ENCODE measurements at regions not wholly inside any gene's neighbourhood (a gene's known extent, or its start where the extent isn't known, plus 50 kb on each side); places are given as distances from the start of the nearest gene placed in this dataset.

DNA sequence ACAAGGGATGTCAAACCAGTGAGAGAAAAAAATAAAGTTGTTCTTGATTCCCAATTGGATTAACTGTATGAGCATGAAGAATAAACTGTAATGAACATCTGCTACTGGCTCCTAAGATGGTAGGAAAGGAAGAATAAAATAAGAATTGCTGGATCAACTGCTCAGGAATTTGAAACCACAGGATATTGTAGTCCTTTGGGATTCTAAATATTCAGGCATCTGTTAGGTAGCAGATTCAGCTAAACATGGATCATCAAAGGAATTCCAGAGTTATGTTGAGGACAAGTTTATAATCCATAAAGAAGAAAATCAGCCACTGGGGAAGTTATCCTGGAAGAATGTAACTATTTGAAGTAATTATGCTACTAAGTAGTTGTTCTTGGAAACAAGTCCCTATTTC, 65.8 kb downstream of the ISL1 start:
- TF ChIP-seq GATA3 (IDR thresholded peaks at IDR 0.05; ENCODE audit: low read depth, low read length) (no peak), GATA2 (IDR thresholded peaks at IDR 0.05; ENCODE audit: low read depth, low read length) (no peak)

DNA sequence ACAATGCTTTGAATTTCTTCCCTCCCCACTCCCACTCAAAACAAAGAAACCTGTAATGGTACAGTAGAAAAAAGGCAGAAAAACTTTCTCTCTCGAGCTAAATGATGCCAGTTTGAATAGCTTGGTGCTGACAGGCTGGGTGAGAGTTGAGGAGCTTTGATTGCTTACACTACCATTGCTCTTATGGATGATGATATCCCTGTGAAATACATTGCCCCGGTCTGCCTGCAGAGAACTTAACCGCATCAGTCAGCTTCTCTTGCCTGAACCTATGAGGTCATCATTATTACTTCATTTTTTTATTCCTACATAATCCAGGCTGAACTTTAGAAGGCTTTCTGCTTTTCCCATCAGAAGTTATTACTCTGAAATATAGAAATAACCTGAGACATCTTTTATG, 69.3 kb downstream of the ISL1 start:
- TF ChIP-seq GATA3 (IDR thresholded peaks at IDR 0.05; ENCODE audit: low read depth, low read length) (no peak), GATA2 (IDR thresholded peaks at IDR 0.05; ENCODE audit: low read depth, low read length) (no peak)

DNA sequence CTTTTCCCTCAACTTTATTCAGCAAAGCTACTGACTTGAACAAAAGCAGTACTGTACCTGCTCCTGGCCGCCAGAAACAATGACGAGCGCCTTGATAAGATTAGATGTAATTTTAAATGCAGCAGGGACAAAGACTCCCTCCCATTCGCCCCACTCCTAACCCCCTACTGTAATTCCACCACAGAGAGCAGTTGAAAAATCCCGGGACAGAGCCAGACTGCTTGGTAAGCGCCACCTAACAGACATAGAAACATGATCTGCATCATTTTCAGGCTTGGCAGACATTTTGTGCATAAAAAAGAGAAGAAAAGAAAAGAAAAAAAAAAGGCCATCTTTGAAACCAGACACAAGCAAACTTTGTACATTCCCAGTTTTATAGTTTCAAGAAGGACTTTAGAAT, 81.9 kb downstream of the ISL1 start:
- peak; percentile 71 for TF ChIP-seq GATA2 (IDR thresholded peaks at IDR 0.05; ENCODE audit: low read depth, low read length)
- no peak for TF ChIP-seq GATA3 (IDR thresholded peaks at IDR 0.05; ENCODE audit: low read depth, low read length)

DNA sequence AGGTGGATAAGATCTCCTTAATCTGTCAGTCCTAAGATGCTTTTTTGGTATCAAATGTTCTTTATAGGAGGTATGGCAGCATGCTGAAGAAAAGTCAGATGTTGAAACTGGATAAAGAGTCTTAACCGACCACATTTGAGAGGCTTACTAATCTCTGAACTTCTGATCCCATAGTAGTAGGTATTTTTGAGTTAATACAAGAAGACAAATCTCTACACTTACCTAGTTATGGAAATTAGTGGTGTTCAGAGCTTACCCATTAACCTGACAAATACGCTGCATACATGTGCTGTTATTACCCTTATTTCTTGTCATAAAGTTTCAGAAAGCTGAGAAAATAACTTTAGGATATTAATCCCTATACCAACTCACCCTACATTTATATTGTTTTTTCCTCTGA, 83.0 kb downstream of the ISL1 start:
- TF ChIP-seq GATA2 (IDR thresholded peaks at IDR 0.05; ENCODE audit: low read depth, low read length): no peak
- no peak for TF ChIP-seq GATA3 (IDR thresholded peaks at IDR 0.05; ENCODE audit: low read depth, low read length)

DNA sequence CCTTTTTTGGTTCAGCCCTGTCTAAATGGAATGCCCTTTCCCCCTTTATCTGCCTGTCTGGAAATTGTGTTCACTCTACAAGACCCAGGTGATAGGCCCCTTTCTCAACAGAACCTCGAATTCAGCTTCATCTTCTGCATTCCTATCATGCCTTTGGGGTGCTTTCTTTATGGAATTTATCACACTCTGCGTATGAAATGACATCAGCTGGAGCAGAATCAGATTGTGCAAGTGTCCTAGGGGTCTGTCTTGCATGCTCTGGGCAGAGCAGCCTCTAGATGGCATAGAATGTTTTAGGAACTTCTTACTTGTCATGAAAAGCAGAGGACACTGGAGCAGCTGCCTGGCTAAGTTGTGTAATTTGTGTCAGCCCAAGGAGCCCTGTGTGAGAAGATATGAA, 84.9 kb downstream of the ISL1 start:
- no peak for TF ChIP-seq GATA3 (IDR thresholded peaks at IDR 0.05; ENCODE audit: low read depth, low read length)
- peak; percentile 32; the same call in 1 of the 2 replicates for TF ChIP-seq GATA2 (IDR thresholded peaks at IDR 0.05; ENCODE audit: low read depth, low read length)

DNA sequence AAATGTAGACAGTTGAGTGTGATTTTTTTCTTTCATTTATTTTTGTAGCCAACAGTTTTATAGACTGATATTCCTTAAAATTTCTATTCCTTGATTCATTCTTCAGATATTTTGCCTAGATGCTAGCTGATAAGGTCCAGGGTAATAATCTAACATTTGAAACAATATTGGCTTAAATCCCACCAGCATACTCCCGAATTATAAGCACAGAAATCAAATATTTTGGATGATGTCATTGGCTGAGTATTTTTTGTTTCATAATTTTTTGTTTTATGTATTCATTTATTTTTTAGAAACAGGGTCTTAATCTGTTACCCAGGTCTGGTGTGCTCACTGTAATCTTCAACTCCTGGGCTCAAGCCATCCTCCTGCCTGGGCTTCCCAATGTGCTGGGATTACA, 88.4 kb downstream of the ISL1 start:
- TF ChIP-seq GATA3 (IDR thresholded peaks at IDR 0.05; ENCODE audit: low read depth, low read length) (peak; percentile 35; the same call in 1 of the 2 replicates), GATA2 (IDR thresholded peaks at IDR 0.05; ENCODE audit: low read depth, low read length) (no peak)

DNA sequence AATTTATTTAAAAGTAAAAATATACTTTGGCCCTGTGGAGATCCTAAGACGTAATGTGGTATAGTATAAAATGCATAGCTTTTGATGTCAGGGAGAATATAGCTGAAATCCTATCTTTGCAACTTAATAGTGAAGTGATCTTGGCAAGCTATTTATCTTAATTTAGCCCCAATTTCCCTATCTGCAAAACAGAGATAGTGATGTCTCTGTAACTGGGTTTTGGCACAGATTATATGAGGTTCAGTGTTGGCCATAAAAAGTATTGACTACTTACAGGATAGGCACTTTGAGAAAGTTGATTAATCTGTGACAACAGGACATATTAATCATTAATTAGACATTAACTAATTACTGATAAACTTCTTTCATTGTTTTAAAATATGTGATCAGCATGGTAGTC, 89.2 kb downstream of the ISL1 start:
- no peak for TF ChIP-seq GATA3 (IDR thresholded peaks at IDR 0.05; ENCODE audit: low read depth, low read length)
- no peak for TF ChIP-seq GATA2 (IDR thresholded peaks at IDR 0.05; ENCODE audit: low read depth, low read length)

DNA sequence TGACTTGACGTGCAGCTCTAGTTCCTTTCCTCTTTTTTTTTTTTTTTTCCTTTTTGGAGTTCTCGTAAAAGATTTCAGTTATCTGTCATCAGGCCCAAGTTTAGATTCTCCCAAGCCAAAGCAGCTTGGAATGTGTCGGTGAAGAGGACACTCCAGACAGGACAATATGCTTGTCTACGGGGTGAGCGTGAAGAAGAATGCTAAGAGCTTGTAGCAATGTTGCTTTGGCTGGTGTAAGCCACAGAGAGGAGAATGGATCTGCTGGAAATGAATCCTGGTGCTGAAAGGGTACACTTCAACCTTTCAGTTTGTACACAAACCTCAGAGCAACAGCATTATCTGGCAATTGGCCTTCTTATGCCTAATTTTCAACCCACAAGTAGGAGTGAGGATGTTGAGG, 92.4 kb downstream of the ISL1 start:
- TF ChIP-seq GATA3 (IDR thresholded peaks at IDR 0.05; ENCODE audit: low read depth, low read length): no peak
- no peak for TF ChIP-seq GATA2 (IDR thresholded peaks at IDR 0.05; ENCODE audit: low read depth, low read length)

DNA sequence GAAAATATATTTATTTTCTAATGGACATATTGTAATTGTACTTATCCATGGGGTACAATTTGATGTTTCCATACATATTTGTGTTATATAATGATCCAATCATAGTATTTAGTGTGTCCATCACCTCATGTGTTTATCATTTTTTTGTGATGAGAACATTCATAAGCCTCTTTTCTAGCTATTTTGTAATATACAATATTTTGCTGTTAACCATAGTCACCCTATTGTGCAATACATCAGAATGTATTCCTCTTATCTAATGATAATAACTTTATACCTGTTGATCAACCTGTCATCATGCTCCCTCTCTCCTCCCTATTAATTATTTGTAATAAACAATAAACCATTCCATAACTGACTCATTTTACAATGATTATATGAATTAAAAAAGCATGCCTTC, 93.2 kb downstream of the ISL1 start:
- TF ChIP-seq GATA2 (IDR thresholded peaks at IDR 0.05; ENCODE audit: low read depth, low read length) (no peak), GATA3 (IDR thresholded peaks at IDR 0.05; ENCODE audit: low read depth, low read length) (no peak)

DNA sequence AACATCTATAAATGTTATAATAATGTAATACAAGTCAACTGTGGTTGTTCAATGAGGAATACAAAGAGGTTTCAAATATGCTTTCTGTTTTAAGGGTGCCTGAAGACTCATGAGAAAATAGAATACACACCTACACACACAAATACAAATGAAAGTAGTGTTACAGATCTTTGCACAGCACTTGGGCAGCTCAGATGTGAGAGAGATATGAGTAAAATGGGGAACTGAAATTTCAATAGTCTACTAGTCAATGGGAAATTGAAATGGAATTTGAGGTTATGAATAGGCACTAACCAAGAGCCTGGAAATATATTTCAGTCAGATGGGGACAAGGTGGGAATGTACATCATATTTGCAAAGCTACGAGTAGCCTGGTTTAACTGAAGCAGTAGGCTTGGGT, 96.6 kb downstream of the ISL1 start:
- TF ChIP-seq GATA3 (IDR thresholded peaks at IDR 0.05; ENCODE audit: low read depth, low read length) (no peak), GATA2 (IDR thresholded peaks at IDR 0.05; ENCODE audit: low read depth, low read length) (no peak)

DNA sequence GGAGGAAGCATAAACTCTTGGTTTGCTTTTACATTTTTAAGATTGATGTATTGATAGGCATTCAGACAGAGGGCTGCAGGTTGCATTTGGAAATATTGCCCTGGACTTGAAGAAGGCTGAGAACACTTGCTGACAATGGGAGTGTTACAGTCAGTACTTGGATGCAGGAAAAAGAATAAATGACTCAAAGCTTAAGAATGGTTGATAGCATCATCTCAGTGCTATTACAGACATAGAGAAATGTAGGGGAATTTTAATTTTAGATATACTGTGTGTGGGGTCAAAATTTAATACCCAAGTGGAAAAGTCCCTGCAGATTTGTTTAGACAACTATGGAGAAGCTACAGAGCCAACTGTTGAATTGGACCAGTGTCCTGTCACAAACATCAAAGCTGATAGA, 101.1 kb downstream of the ISL1 start:
- TF ChIP-seq GATA2 (IDR thresholded peaks at IDR 0.05; ENCODE audit: low read depth, low read length) (no peak), GATA3 (IDR thresholded peaks at IDR 0.05; ENCODE audit: low read depth, low read length) (no peak)

DNA sequence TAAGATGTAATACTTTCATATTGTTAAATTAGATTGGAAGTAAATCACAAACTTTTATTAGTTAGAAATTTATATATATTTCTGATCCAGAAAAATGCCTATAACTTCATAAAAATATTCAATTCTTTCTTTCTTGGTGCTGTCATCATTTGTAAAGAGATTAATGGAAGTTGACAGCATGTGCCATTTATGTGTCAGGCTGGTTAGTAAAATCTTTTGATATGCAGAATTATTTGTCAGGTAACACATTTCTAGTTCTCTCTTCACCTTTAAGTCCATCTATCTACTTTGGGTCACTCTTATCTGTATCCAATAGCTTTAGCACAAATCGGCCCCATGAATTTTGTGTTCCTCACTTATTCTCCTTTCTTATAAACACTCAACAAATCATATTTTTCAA, 102.9 kb downstream of the ISL1 start:
- no peak for TF ChIP-seq GATA3 (IDR thresholded peaks at IDR 0.05; ENCODE audit: low read depth, low read length)
- no peak for TF ChIP-seq GATA2 (IDR thresholded peaks at IDR 0.05; ENCODE audit: low read depth, low read length)

DNA sequence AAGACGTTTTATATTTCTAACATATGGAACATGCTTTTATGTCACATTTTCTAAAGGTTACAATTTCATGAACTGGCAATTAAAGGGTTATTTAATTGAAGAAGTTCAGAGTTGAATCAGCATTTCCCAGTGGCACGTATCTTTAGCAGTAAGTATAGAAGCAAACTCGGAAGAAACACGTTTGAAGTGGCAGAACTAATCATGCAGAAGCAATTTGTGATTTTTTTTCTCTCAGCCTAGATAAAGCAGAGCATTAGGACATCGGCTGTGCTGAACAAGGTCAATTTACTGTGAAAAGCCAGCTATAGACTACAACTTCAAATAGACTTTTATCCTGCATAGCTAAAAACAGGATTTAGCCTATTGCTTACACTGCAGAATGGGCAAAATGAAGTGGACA, 104.7 kb downstream of the ISL1 start:
- TF ChIP-seq GATA2 (IDR thresholded peaks at IDR 0.05; ENCODE audit: low read depth, low read length) (no peak), GATA3 (IDR thresholded peaks at IDR 0.05; ENCODE audit: low read depth, low read length) (no peak)

DNA sequence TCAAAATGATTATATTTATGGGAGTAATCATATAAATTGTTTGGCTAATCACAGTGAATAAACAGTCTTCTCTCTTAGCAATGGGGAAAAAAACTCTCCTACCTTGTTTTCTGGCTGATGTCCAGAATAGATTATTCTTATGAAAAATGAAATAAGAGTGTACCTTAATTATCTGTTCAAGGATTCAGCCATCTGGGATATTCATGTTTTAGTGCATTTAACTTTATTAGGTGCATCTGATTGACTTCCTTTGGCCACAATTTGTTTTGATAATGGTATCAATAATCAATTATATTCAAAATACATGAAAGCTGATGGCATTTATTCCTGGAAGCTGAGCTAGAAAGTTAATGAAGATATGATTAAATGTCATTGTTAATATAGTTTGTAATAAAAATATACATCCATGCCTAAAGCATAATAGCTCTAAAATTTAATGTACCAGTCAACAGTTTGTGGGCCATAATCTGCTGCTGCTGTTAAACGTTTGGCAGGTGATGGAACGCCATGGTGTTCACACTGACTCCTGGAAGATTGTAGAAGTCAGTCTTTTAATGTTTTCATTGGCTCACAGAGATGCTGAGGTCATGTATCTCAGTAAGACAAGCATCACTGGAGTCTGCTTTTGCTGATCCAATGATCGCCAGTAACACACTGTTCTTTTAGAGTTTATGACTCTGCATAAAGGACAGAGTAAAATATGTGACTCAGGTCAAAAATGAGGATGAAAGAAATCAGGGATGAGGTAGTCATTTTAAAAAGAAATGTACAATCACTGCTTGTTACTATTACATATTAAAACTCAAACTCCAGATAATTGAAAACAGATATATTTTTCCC, 105.8 kb downstream of the ISL1 start:
- TF ChIP-seq GATA2 (IDR thresholded peaks at IDR 0.05; ENCODE audit: low read depth, low read length) (no peak; the same call in 1 of the 2 replicates), GATA3 (IDR thresholded peaks at IDR 0.05; ENCODE audit: low read depth, low read length) (no peak; the same call in 1 of the 2 replicates)

DNA sequence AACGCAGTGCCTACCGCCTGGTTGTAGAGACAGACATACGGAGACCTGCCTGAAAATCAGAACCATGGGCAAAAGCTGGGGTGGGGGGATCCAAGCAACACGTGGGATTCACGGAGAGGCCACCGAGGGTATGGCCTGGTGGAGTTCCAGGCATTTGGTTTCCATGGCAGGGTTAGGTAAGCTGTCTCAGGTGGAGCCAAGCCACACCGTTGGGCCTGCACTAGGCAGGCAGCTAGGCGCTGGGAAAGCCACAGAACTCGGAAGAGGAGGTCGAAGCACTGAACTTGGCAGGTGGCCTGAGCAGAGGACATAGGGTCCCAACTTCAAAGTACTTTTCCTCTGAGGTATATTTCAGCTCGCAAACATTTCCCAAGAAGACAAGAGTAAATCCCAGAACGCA, 111.6 kb downstream of the ISL1 start:
- TF ChIP-seq GATA2 (IDR thresholded peaks at IDR 0.05; ENCODE audit: low read depth, low read length) (no peak), GATA3 (IDR thresholded peaks at IDR 0.05; ENCODE audit: low read depth, low read length) (no peak)
